ENCODE measurements at regions not wholly inside any gene's neighbourhood (a gene's known extent, or its start where the extent isn't known, plus 50 kb on each side); places are given as distances from the start of the nearest gene placed in this dataset.

DNA sequence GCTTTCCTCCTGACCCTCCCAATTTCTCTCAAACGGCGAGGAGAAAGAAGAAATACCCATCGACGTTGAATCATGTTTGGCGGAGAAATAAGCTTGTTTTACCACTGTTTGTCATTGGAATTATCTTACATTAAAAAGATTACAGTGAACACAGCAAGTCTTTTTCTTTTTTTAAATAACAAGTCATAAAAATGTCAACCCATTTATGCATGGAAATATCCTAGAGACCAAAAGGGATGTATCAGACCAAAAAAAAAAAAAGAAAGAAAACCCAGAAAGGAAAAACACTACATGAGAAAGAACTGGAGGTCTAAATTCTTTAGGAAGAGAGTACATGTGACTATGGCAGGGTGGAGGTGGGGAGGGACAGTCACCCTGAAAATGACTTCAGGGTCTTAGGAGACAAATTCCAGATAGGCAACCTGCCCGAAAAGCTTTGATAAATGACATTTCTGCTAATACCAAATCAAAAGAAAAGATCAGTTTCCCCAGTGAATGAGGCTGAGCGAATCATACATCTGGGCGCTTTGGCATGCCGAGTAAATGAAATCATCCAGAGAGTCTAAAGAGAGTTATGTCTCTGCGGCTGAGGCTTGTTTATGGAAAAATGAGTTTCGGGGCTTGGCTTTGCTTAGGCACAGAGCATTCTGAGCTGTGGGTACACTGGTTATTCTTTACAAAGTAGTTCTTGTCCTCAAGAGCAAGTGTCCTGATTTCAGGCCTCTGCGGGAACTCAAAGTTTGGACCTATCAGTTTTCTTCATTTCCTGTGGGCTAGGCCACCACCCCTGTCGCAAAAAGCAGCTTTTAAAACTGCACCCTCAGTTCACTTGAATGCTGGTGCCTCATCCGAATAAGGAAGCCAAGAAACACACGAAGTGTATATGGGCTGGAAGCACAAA is 110.1 kb upstream of the TGFBR2 start:
- TF ChIP-seq, protein P1, sequence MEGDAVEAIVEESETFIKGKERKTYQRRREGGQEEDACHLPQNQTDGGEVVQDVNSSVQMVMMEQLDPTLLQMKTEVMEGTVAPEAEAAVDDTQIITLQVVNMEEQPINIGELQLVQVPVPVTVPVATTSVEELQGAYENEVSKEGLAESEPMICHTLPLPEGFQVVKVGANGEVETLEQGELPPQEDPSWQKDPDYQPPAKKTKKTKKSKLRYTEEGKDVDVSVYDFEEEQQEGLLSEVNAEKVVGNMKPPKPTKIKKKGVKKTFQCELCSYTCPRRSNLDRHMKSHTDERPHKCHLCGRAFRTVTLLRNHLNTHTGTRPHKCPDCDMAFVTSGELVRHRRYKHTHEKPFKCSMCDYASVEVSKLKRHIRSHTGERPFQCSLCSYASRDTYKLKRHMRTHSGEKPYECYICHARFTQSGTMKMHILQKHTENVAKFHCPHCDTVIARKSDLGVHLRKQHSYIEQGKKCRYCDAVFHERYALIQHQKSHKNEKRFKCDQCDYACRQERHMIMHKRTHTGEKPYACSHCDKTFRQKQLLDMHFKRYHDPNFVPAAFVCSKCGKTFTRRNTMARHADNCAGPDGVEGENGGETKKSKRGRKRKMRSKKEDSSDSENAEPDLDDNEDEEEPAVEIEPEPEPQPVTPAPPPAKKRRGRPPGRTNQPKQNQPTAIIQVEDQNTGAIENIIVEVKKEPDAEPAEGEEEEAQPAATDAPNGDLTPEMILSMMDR (IDR thresholded peaks at IDR 0.05) = no peak
- H3K27me3 ChIP-seq = no peaks in the 10 kb centered on the region
- peak overlapping the region; percentile 34 to 83 (median 66) for H3K27ac ChIP-seq
- H3K36me3 ChIP-seq = no peaks in the 10 kb centered on the region
- H3K4me1 ChIP-seq = peaks cover 2 to 61% (median 28%) of the 10 kb centered on the region in 9 donors
- no peak overlapping the region for H3K4me3 ChIP-seq
- intact Hi-C loops (cut with DNase I) = loop anchor here in 2 of 10 donors (5.0 kb wide), 2 partner anchors 39 to 59 kb away; no protein-coding TSS in a partner anchor
- no peaks in the 10 kb centered on the region for H3K9me3 ChIP-seq
- ATAC-seq (peak; percentile 37 to 85 (median 51)), DNase-seq (no peak)
- 69 to 76% methylated on average over 15 of the region's 15 CpGs for WGBS, 2 donors

DNA sequence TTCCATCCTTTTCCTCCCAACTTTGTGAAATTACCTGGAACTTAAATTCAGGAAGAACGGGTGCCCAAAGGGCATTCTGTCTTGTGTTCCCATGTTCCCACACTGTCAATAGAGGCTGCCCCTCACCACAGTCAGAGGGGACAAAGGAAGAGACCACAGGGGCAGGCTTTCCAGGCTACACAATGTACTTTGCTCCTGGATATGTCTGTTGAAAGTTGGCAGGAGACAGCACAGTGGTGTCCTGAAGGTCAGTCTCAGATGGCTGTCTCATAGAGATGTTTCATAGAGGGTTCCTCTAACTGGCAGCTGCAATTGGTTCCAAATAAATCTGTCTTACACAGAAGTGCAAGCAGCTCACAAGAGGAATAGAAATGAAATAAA is 107.8 kb upstream of the TGFBR2 start:
- TF ChIP-seq, protein P1 (IDR thresholded peaks at IDR 0.05) = no peak
- Histone ChIP-seq H3K4me3 (no peak overlapping the region), H3K36me3 (no peaks in the 10 kb centered on the region), H3K27ac (peak overlapping the region in 8 of 10 donors; percentile 18 to 75 (median 48)), H3K9me3 (no peaks in the 10 kb centered on the region), H3K4me1 (peaks cover 2 to 46% (median 22%) of the 10 kb centered on the region in 9 donors), H3K27me3 (no peaks in the 10 kb centered on the region)
- WGBS, 2 donors = 100% methylated on average over 1 of the region's 1 CpG
- ATAC-seq (peak in 4 of 8 donors; percentile 49 to 75 (median 58)), DNase-seq (no peak)
- intact Hi-C loops (cut with DNase I) = loop anchor here in 2 of 10 donors (5.0 kb wide), 2 partner anchors 41 to 61 kb away; no protein-coding TSS in a partner anchor

- H3K9me3 ChIP-seq = no peaks in the 10 kb centered on the region
- no peak overlapping the region for H3K4me3 ChIP-seq
- no peak overlapping the region for H3K27ac ChIP-seq
- intact Hi-C loops (cut with DNase I) = no loop called here
- no peaks in the 10 kb centered on the region for H3K27me3 ChIP-seq
- no peaks in the 10 kb centered on the region for H3K36me3 ChIP-seq
- no peak for DNase-seq
- TF ChIP-seq, protein P1 (IDR thresholded peaks at IDR 0.05) = no peak
- WGBS, 2 donors = 86 to 93% methylated on average over 7 of the region's 7 CpGs
- H3K4me1 ChIP-seq = peaks cover 2 to 27% (median 13%) of the 10 kb centered on the region in 9 donors
- no peak for ATAC-seq
These were observed 105.6 kb upstream of the TGFBR2 start for GRCh38 chr3:30500666-30501399.

DNA sequence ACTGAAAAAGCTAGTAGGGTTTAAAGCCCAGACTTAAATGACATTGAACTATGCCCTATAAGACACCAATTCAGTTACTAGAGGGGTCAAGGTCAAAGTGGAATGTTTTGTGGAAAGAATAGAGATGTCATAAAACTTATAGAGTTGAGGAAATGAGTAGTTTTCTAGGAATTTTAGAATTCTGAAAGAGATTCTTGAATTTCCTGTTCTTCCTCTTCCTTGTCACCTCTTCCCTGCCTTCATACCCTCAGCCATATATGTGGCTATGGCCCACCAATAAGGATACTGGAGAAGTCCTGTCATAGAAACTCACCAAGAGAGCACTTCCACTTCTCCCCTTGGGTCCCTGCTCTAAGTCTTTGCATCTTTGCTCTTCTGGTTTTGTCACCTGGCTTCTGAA is 104.9 kb upstream of the TGFBR2 start:
- H3K4me3 ChIP-seq = no peak overlapping the region
- H3K9me3 ChIP-seq = no peaks in the 10 kb centered on the region
- intact Hi-C loops (cut with DNase I) = no loop called here
- no peak for ATAC-seq
- TF ChIP-seq, protein P1 (IDR thresholded peaks at IDR 0.05) = no peak
- no peaks in the 10 kb centered on the region for H3K36me3 ChIP-seq
- no peak for DNase-seq
- H3K4me1 ChIP-seq = peaks cover 2 to 20% (median 11%) of the 10 kb centered on the region in 9 donors
- no peaks in the 10 kb centered on the region for H3K27me3 ChIP-seq
- no peak overlapping the region for H3K27ac ChIP-seq

Measured in heart right ventricle (tissue), 16 donors.